GM18861 (cell line): ENCODE measurements at regions not wholly inside any gene's neighbourhood (a gene's known extent, or its start where the extent isn't known, plus 50 kb on each side); places are given as distances from the start of the nearest gene placed in this dataset.

Experiments used
- ATAC-seq: cut with Tn5 transposase; IDR thresholded peaks from one replicate; pipeline ENCODE4 v1.9.1; 2021; ENCODE audit not compliant: unreplicated experiment

- no peak for ATAC-seq
Observed at GRCh38 chr5:56358046-56358445, 124.9 kb upstream of the ANKRD55 start.

GRCh38 chr5:56357426-56357825 lies 124.3 kb upstream of the ANKRD55 start:
- no peak for ATAC-seq

GRCh38 chr5:56356836-56357160 lies 123.7 kb upstream of the ANKRD55 start:
- no peak for ATAC-seq

GRCh38 chr5:56356121-56356835 lies 123.1 kb upstream of the ANKRD55 start:
- ATAC-seq, result no peak

- ATAC-seq, result no peak
Observed at GRCh38 chr5:56354836-56355235, 121.7 kb upstream of the ANKRD55 start.

- no peak for ATAC-seq
Observed at GRCh38 chr5:56352808-56353590, 119.9 kb upstream of the ANKRD55 start.

- ATAC-seq, result no peak
Observed at GRCh38 chr5:56350597-56351170, 117.6 kb upstream of the ANKRD55 start.

- ATAC-seq, result no peak
Observed at GRCh38 chr5:56350011-56350596, 117.0 kb upstream of the ANKRD55 start.

- ATAC-seq, result no peak
Observed at GRCh38 chr5:56349461-56349860, 116.3 kb upstream of the ANKRD55 start.

- ATAC-seq, result no peak
Observed at GRCh38 chr5:56346741-56347535, 113.8 kb upstream of the ANKRD55 start.

GRCh38 chr5:56346044-56346710 lies 113.0 kb upstream of the ANKRD55 start:
- no peak for ATAC-seq

GRCh38 chr5:56345352-56345751 lies 112.2 kb upstream of the ANKRD55 start:
- no peak for ATAC-seq

GRCh38 chr5:56344594-56344993 lies 111.5 kb upstream of the ANKRD55 start:
- ATAC-seq, result no peak

GRCh38 chr5:56343988-56344387 lies 110.9 kb upstream of the ANKRD55 start:
- ATAC-seq, result no peak

GRCh38 chr5:56342616-56343015 lies 109.5 kb upstream of the ANKRD55 start:
- ATAC-seq, result no peak

- no peak for ATAC-seq
Observed at GRCh38 chr5:56340196-56340980, 107.3 kb upstream of the ANKRD55 start.

GRCh38 chr5:56339732-56340131 lies 106.6 kb upstream of the ANKRD55 start:
- ATAC-seq, result no peak

GRCh38 chr5:56337715-56338319 lies 104.7 kb upstream of the ANKRD55 start:
- no peak for ATAC-seq

GRCh38 chr5:56335212-56335611 lies 102.1 kb upstream of the ANKRD55 start:
- ATAC-seq, result no peak
